ENCODE measurements at regions not wholly inside any gene's neighbourhood (a gene's known extent, or its start where the extent isn't known, plus 50 kb on each side); places are given as distances from the start of the nearest gene placed in this dataset.

GRCh38 chr4:19739101-19739651 lies 512.5 kb upstream of the SLIT2 start (continued):
- TF ChIP-seq, protein P1, sequence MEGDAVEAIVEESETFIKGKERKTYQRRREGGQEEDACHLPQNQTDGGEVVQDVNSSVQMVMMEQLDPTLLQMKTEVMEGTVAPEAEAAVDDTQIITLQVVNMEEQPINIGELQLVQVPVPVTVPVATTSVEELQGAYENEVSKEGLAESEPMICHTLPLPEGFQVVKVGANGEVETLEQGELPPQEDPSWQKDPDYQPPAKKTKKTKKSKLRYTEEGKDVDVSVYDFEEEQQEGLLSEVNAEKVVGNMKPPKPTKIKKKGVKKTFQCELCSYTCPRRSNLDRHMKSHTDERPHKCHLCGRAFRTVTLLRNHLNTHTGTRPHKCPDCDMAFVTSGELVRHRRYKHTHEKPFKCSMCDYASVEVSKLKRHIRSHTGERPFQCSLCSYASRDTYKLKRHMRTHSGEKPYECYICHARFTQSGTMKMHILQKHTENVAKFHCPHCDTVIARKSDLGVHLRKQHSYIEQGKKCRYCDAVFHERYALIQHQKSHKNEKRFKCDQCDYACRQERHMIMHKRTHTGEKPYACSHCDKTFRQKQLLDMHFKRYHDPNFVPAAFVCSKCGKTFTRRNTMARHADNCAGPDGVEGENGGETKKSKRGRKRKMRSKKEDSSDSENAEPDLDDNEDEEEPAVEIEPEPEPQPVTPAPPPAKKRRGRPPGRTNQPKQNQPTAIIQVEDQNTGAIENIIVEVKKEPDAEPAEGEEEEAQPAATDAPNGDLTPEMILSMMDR (IDR thresholded peaks at IDR 0.05), result no peak; the same call in 1 of the 2 replicates
- TF ChIP-seq ELF1 (IDR thresholded peaks at IDR 0.05), result peak; percentile 73
- peak; percentile 93 for TF ChIP-seq JUND (IDR thresholded peaks at IDR 0.05)
- no peak for TF ChIP-seq FOXM1 (IDR thresholded peaks at IDR 0.05; ENCODE audit: low read depth)
- TF ChIP-seq MXI1 (IDR thresholded peaks at IDR 0.05; ENCODE audit: low read depth, low read length), result no peak
- TF ChIP-seq POLR2AphosphoS5 (IDR thresholded peaks at IDR 0.05; ENCODE audit: low read depth, low read length), result no peak
- TF ChIP-seq MAX (IDR thresholded peaks at IDR 0.05; ENCODE audit: low read depth), result peak; percentile 60
- TF ChIP-seq EP300 (IDR thresholded peaks at IDR 0.05; ENCODE audit: borderline replicate concordance in 1 of 2, low read depth in 1 of 2, low read length in 1 of 2), result peak; percentile 24 to 61; a peak in 2 of 4 replicates
- TF ChIP-seq IRF3 (IDR thresholded peaks at IDR 0.05; ENCODE audit: low read depth, low read length), result no peak

GRCh38 chr4:19736968-19737756 lies 514.5 kb upstream of the SLIT2 start:
- peaks cover 17% of the 10 kb centered on the region for H3F3A ChIP-seq (replicated peaks; ENCODE audit: insufficient read depth)
- no peak overlapping the region for H2AFZ ChIP-seq (ENCODE audit: low read depth)
- no peak overlapping the region for H3K4me2 ChIP-seq
- H3K4me1 ChIP-seq (ENCODE audit: control insufficient read depth in 1 of 2, insufficient read depth in 2 of 2, low read depth in 1 of 2, low read length in 1 of 2), result peaks cover 0 to 12% of the 10 kb centered on the region in 2 experiments; a peak in 3 of 4 replicates
- TF ChIP-seq RAD21 (IDR thresholded peaks at IDR 0.05; ENCODE audit: low read length) (no peak), GATA2 (CRISPR knock-in tag; IDR thresholded peaks at IDR 0.05) (0 out of 2 replicates have a peak, but pooled peaks have one; percentile 14)
- WGBS (ENCODE audit: low lambda C conversion rate), result 91% methylated on average over 1 of the region's 1 CpG
- H3K36me3 ChIP-seq (replicated peaks in 1 of 2; ENCODE audit: control insufficient read depth in 1 of 2, insufficient read depth in 2 of 2, low read length in 1 of 2), result no peaks in the 10 kb centered on the region
- no peak overlapping the region for H3K4me3 ChIP-seq (ENCODE audit: low read depth in 2 of 2, low read length in 1 of 2)
- H3K9me3 ChIP-seq, result no peaks in the 10 kb centered on the region
- H3K27me3 ChIP-seq (ENCODE audit: insufficient read depth), result no peaks in the 10 kb centered on the region
- no peak overlapping the region for H3K27ac ChIP-seq (ENCODE audit: low read depth in 2 of 2, low read length in 1 of 2)
- no peak for DNase-seq
- H4K20me1 ChIP-seq (ENCODE audit: insufficient read depth), result no peaks in the 10 kb centered on the region
- H3K79me2 ChIP-seq (ENCODE audit: insufficient read depth), result no peaks in the 10 kb centered on the region
- H3K9me2 ChIP-seq, result no peaks in the 10 kb centered on the region
- ChIA-PET CTCF (no interaction called here), POLR2A (interaction anchor here (0.7 kb wide), 1 partner anchor 15 kb away, joined by 3 read pairs; no protein-coding TSS in a partner anchor)
- H3K9ac ChIP-seq, result no peak overlapping the region

GRCh38 chr4:19735012-19735411 lies 516.7 kb upstream of the SLIT2 start:
- H3K79me2 ChIP-seq (ENCODE audit: insufficient read depth), result no peaks in the 10 kb centered on the region
- H3K36me3 ChIP-seq (replicated peaks in 1 of 2; ENCODE audit: control insufficient read depth in 1 of 2, insufficient read depth in 2 of 2, low read length in 1 of 2), result no peaks in the 10 kb centered on the region
- no peaks in the 10 kb centered on the region for H3K9me3 ChIP-seq
- DNase-seq, result no peak
- H3F3A ChIP-seq (replicated peaks; ENCODE audit: insufficient read depth), result peaks cover 14% of the 10 kb centered on the region
- H2AFZ ChIP-seq (ENCODE audit: low read depth), result no peak overlapping the region
- no peaks in the 10 kb centered on the region for H3K9me2 ChIP-seq
- ChIA-PET POLR2A (no interaction called here), CTCF (no interaction called here)
- H3K27me3 ChIP-seq (ENCODE audit: insufficient read depth), result no peaks in the 10 kb centered on the region
- H3K4me2 ChIP-seq, result no peak overlapping the region
- no peak overlapping the region for H3K9ac ChIP-seq
- H4K20me1 ChIP-seq (ENCODE audit: insufficient read depth), result no peaks in the 10 kb centered on the region
- H3K4me3 ChIP-seq (ENCODE audit: low read depth in 2 of 2, low read length in 1 of 2), result no peak overlapping the region
- no peak overlapping the region for H3K27ac ChIP-seq (ENCODE audit: low read depth in 2 of 2, low read length in 1 of 2)
- H3K4me1 ChIP-seq (ENCODE audit: control insufficient read depth in 1 of 2, insufficient read depth in 2 of 2, low read depth in 1 of 2, low read length in 1 of 2), result peaks cover 0 to 11% of the 10 kb centered on the region in 2 experiments; a peak in 3 of 4 replicates
- TF ChIP-seq TCF12 (IDR thresholded peaks at IDR 0.05), result no peak
- TF ChIP-seq YY1 (IDR thresholded peaks at IDR 0.05; ENCODE audit: low read depth), result no peak
- TF ChIP-seq MXI1 (IDR thresholded peaks at IDR 0.05; ENCODE audit: low read depth, low read length), result no peak
- TF ChIP-seq USF2 (IDR thresholded peaks at IDR 0.05; ENCODE audit: borderline replicate concordance, low read depth, low read length), result no peak
- no peak for TF ChIP-seq MEF2A (IDR thresholded peaks at IDR 0.05; ENCODE audit: borderline replicate concordance, low read depth)
- no peak for TF ChIP-seq CHD2 (IDR thresholded peaks at IDR 0.05; ENCODE audit: low read length, partially characterized antibody)
- no peak for TF ChIP-seq ZBTB33 (IDR thresholded peaks at IDR 0.05; ENCODE audit: borderline replicate concordance, low read depth)

All from SK-N-SH (cell line).